Stimulated activated CD8-positive, alpha-beta memory T cell treated with anti-CD3 and anti-CD28 coated beads, Interleukin-7, amount 100 ng/mL, for 48 hours (primary cell): ENCODE measurements at regions not wholly inside any gene's neighbourhood (a gene's known extent, or its start where the extent isn't known, plus 50 kb on each side); places are given as distances from the start of the nearest gene placed in this dataset.
A peak's percentile ranks its signal among the peaks of the same experiment; 100 is the strongest.

ENCODE experiments used
- DNase-seq, 2 donors: peaks; one replicate each; pipeline ENCODE4 v3.0.0-alpha.2; 2020; ENCODE audit warnings: low read depth in 1 of 2; ENCODE audit errors: extremely low read depth in 1 of 2

- no peak for DNase-seq
Observed at GRCh38 chr11:43574949-43575912, 105.3 kb upstream of the HSD17B12 start.

- DNase-seq = no peak
Observed at GRCh38 chr11:43575913-43576310, 104.6 kb upstream of the HSD17B12 start.

GRCh38 chr11:43576320-43576802 is 104.2 kb upstream of the HSD17B12 start:
- DNase-seq = no peak

GRCh38 chr11:43576803-43577521 is 103.6 kb upstream of the HSD17B12 start:
- DNase-seq = no peak

- no peak for DNase-seq
Observed at GRCh38 chr11:43577566-43578264, 102.8 kb upstream of the HSD17B12 start.

- no peak for DNase-seq
Observed at GRCh38 chr11:43578346-43579170, 102.0 kb upstream of the HSD17B12 start.

GRCh38 chr11:43579171-43579918 is 101.2 kb upstream of the HSD17B12 start:
- peak in 1 of 2 donors; percentile 34 for DNase-seq

GRCh38 chr11:43579919-43580276 is 100.6 kb upstream of the HSD17B12 start:
- no peak for DNase-seq

GRCh38 chr11:43580735-43581369 is 99.7 kb upstream of the HSD17B12 start:
- no peak for DNase-seq

GRCh38 chr11:43581370-43582023 is 99.0 kb upstream of the HSD17B12 start:
- DNase-seq = no peak

GRCh38 chr11:43582024-43582862 is 98.3 kb upstream of the HSD17B12 start:
- no peak for DNase-seq

GRCh38 chr11:43582863-43583462 is 97.6 kb upstream of the HSD17B12 start:
- no peak for DNase-seq

GRCh38 chr11:43583548-43583947 is 97.0 kb upstream of the HSD17B12 start:
- DNase-seq = no peak

- no peak for DNase-seq
Observed at GRCh38 chr11:43585877-43586608, 94.5 kb upstream of the HSD17B12 start.

- no peak for DNase-seq
Observed at GRCh38 chr11:43589601-43590250, 90.8 kb upstream of the HSD17B12 start.

- DNase-seq = no peak
Observed at GRCh38 chr11:43601511-43601910, 79.0 kb upstream of the HSD17B12 start.
